ENCODE measurements at regions not wholly inside any gene's neighbourhood (a gene's known extent, or its start where the extent isn't known, plus 50 kb on each side); places are given as distances from the start of the nearest gene placed in this dataset.
A peak's percentile ranks its signal among the peaks of the same experiment; 100 is the strongest.
"Not testable (repeated sequence)": the region's sequence is repeated elsewhere in the genome, so short reads cannot be mapped to it uniquely, and the experiment has no call there.

GRCh38 chr5:94057217-94057616 is 315.8 kb upstream of the POU5F2 start:
- Histone ChIP-seq H3K4me1 (ENCODE audit: control insufficient read depth, insufficient read depth, low read length) (no peaks in the 10 kb centered on the region), H3K36me3 (ENCODE audit: control insufficient read depth, insufficient read depth, low read length) (peaks cover 10% of the 10 kb centered on the region), H3K9me3 (ENCODE audit: control insufficient read depth, insufficient read depth, low read length) (no peaks in the 10 kb centered on the region), H3K4me3 (ENCODE audit: low read length) (no peak overlapping the region), H3K27ac (ENCODE audit: low read length) (no peak overlapping the region), H3K27me3 (ENCODE audit: control insufficient read depth, insufficient read depth, low read length) (no peaks in the 10 kb centered on the region)
- Mint-ChIP-seq H3K4me1 (peaks cover 49 to 69% of the 10 kb centered on the region in 2 donors), H3K4me3 (no peak overlapping the region), H3K27me3 (ENCODE audit: low read depth in 2 of 2) (no peaks in the 10 kb centered on the region), H3K9me3 (no peaks in the 10 kb centered on the region), H3K27ac (peak overlapping the region in 1 of 2 donors; percentile 5), H3K36me3 (no peaks in the 10 kb centered on the region)
- intact Hi-C loops (cut with micrococcal nuclease): no loop called here
- TF ChIP-seq CTCF (IDR thresholded peaks at IDR 0.05): no peak
- 80% methylated on average over 1 of the region's 1 CpG for WGBS (ENCODE audit: insufficient coverage)
- DNase-seq (no peak), ATAC-seq (no peak)

GRCh38 chr5:94049307-94049922 is 308.0 kb upstream of the POU5F2 start:
- H3K9me3 ChIP-seq (ENCODE audit: control insufficient read depth, insufficient read depth, low read length); H3K27ac Mint-ChIP-seq; H3K4me1 ChIP-seq (ENCODE audit: control insufficient read depth, insufficient read depth, low read length); DNase-seq; H3K27me3 Mint-ChIP-seq (ENCODE audit: low read depth in 2 of 2); H3K4me3 Mint-ChIP-seq; H3K27me3 ChIP-seq (ENCODE audit: control insufficient read depth, insufficient read depth, low read length); H3K4me1 Mint-ChIP-seq; H3K4me3 ChIP-seq (ENCODE audit: low read length); H3K9me3 Mint-ChIP-seq; H3K27ac ChIP-seq (ENCODE audit: low read length); ATAC-seq; intact Hi-C loops (cut with micrococcal nuclease): not testable (repeated sequence)
- H3K36me3 Mint-ChIP-seq: peaks cover 14% of the 10 kb centered on the region
- WGBS (ENCODE audit: insufficient coverage): 80% methylated on average over 8 of the region's 10 CpGs
- peaks cover 12% of the 10 kb centered on the region for H3K36me3 ChIP-seq (ENCODE audit: control insufficient read depth, insufficient read depth, low read length)

GRCh38 chr5:94045839-94046782 is 304.7 kb upstream of the POU5F2 start:
- intact Hi-C loops (cut with micrococcal nuclease): no loop called here
- no peaks in the 10 kb centered on the region for H3K27me3 Mint-ChIP-seq (ENCODE audit: low read depth in 2 of 2)
- no peaks in the 10 kb centered on the region for H3K4me1 ChIP-seq (ENCODE audit: control insufficient read depth, insufficient read depth, low read length)
- no peak overlapping the region for H3K27ac Mint-ChIP-seq
- no peak for DNase-seq
- H3K9me3 ChIP-seq (ENCODE audit: control insufficient read depth, insufficient read depth, low read length): no peaks in the 10 kb centered on the region
- TF ChIP-seq CTCF (IDR thresholded peaks at IDR 0.05): no peak
- ATAC-seq: no peak
- H3K36me3 Mint-ChIP-seq: peaks cover 10% of the 10 kb centered on the region
- peaks cover 3 to 7% of the 10 kb centered on the region in 2 donors for H3K4me1 Mint-ChIP-seq
- H3K36me3 ChIP-seq (ENCODE audit: control insufficient read depth, insufficient read depth, low read length): peaks cover 9% of the 10 kb centered on the region
- no peaks in the 10 kb centered on the region for H3K27me3 ChIP-seq (ENCODE audit: control insufficient read depth, insufficient read depth, low read length)
- no peak overlapping the region for H3K4me3 Mint-ChIP-seq
- H3K4me3 ChIP-seq (ENCODE audit: low read length): no peak overlapping the region
- WGBS (ENCODE audit: insufficient coverage): 99% methylated on average over 4 of the region's 6 CpGs
- no peak overlapping the region for H3K27ac ChIP-seq (ENCODE audit: low read length)
- no peaks in the 10 kb centered on the region for H3K9me3 Mint-ChIP-seq

GRCh38 chr5:94043311-94043710 is 301.9 kb upstream of the POU5F2 start:
- intact Hi-C loops (cut with micrococcal nuclease): no loop called here
- Mint-ChIP-seq H3K4me1 (peaks cover 14 to 15% of the 10 kb centered on the region in 2 donors), H3K4me3 (no peak overlapping the region), H3K27me3 (ENCODE audit: low read depth in 2 of 2) (no peaks in the 10 kb centered on the region), H3K27ac (no peak overlapping the region), H3K36me3 (peaks cover 4% of the 10 kb centered on the region), H3K9me3 (no peaks in the 10 kb centered on the region)
- Histone ChIP-seq H3K36me3 (ENCODE audit: control insufficient read depth, insufficient read depth, low read length) (peaks cover 7% of the 10 kb centered on the region), H3K4me3 (ENCODE audit: low read length) (no peak overlapping the region), H3K27me3 (ENCODE audit: control insufficient read depth, insufficient read depth, low read length) (no peaks in the 10 kb centered on the region), H3K9me3 (ENCODE audit: control insufficient read depth, insufficient read depth, low read length) (no peaks in the 10 kb centered on the region), H3K4me1 (ENCODE audit: control insufficient read depth, insufficient read depth, low read length) (no peaks in the 10 kb centered on the region), H3K27ac (ENCODE audit: low read length) (no peak overlapping the region)
- ATAC-seq (no peak), DNase-seq (no peak)
- no peak for TF ChIP-seq CTCF (IDR thresholded peaks at IDR 0.05)
